ENCODE measurements at regions not wholly inside any gene's neighbourhood (a gene's known extent, or its start where the extent isn't known, plus 50 kb on each side); places are given as distances from the start of the nearest gene placed in this dataset.

GRCh38 chr13:73482556-73482955 is 423.8 kb downstream of the KLF5 start:
- DNase-seq = no peak

GRCh38 chr13:73481886-73482445 is 423.2 kb downstream of the KLF5 start:
- no peak for DNase-seq

GRCh38 chr13:73480779-73481559 is 422.2 kb downstream of the KLF5 start:
- DNase-seq = no peak

GRCh38 chr13:73479856-73480255 is 421.1 kb downstream of the KLF5 start:
- DNase-seq = no peak

GRCh38 chr13:73479351-73479750 is 420.5 kb downstream of the KLF5 start:
- no peak for DNase-seq

GRCh38 chr13:73477441-73477840 is 418.6 kb downstream of the KLF5 start:
- no peak for DNase-seq

GRCh38 chr13:73473016-73473415 is 414.2 kb downstream of the KLF5 start:
- DNase-seq = no peak

GRCh38 chr13:73467125-73467524 is 408.3 kb downstream of the KLF5 start:
- no peak for DNase-seq

- DNase-seq = no peak
Observed at GRCh38 chr13:73466561-73466960, 407.8 kb downstream of the KLF5 start.

GRCh38 chr13:73465617-73465971 is 406.8 kb downstream of the KLF5 start:
- DNase-seq = no peak

GRCh38 chr13:73464758-73465616 is 406.2 kb downstream of the KLF5 start:
- DNase-seq = no peak

GRCh38 chr13:73462241-73462640 is 403.4 kb downstream of the KLF5 start:
- no peak for DNase-seq

GRCh38 chr13:73451221-73452029 is 392.6 kb downstream of the KLF5 start:
- DNase-seq = peak in 1 of 2 experiments; percentile 39

GRCh38 chr13:73450583-73450982 is 391.8 kb downstream of the KLF5 start:
- DNase-seq = no peak

GRCh38 chr13:73449252-73449651 is 390.4 kb downstream of the KLF5 start:
- no peak for DNase-seq

GRCh38 chr13:73440296-73440895 is 381.6 kb downstream of the KLF5 start:
- no peak for DNase-seq

GRCh38 chr13:73433890-73434289 is 375.1 kb downstream of the KLF5 start:
- DNase-seq = no peak

- no peak for DNase-seq
Observed at GRCh38 chr13:73433458-73433857, 374.7 kb downstream of the KLF5 start.

- peak in 1 of 2 experiments; percentile 11 for DNase-seq
Observed at GRCh38 chr13:73429701-73430100, 370.9 kb downstream of the KLF5 start.

GRCh38 chr13:73428706-73429105 is 369.9 kb downstream of the KLF5 start:
- DNase-seq = no peak

GRCh38 chr13:73428137-73428536 is 369.3 kb downstream of the KLF5 start:
- no peak for DNase-seq

GRCh38 chr13:73422973-73423372 is 364.2 kb downstream of the KLF5 start:
- DNase-seq = no peak
